Hematopoietic multipotent progenitor cell treated with erythropoietin and hydrocortisone succinate and interleukin-3 and kit ligand, for 8 days (in vitro differentiated cells): ENCODE measurements at regions not wholly inside any gene's neighbourhood (a gene's known extent, or its start where the extent isn't known, plus 50 kb on each side); places are given as distances from the start of the nearest gene placed in this dataset.
"Not testable (repeated sequence)": the region's sequence is repeated elsewhere in the genome, so short reads cannot be mapped to it uniquely, and the experiment has no call there.

Experiments
- DNase-seq: peaks from one replicate; pipeline ENCODE4 v3.0.0-alpha.2; 2015

DNA sequence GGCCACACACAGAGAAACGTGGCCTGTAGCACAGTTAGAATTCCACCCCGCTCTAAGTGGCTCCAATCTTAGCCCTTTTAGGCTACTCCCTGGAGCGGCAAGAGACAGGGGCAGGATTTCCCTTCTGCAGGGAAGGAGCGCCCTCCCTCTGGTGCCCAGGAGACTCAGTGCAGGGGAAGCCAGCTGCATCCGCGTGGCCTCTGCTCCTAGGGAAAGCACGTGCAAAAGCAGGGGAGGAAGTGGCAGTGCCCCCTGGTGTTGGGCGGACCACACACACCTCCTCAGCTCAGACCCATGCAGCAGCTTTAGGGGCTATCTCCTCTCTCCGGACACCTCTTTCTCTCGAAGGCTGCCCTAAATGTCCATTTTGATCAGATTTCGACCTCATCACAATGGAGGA, 50.0 kb downstream of the SPRING1 start:
- peak; percentile 55 for DNase-seq

- no peak for DNase-seq
Observed at GRCh38 chr12:116684891-116685290, 53.0 kb downstream of the SPRING1 start.

DNA sequence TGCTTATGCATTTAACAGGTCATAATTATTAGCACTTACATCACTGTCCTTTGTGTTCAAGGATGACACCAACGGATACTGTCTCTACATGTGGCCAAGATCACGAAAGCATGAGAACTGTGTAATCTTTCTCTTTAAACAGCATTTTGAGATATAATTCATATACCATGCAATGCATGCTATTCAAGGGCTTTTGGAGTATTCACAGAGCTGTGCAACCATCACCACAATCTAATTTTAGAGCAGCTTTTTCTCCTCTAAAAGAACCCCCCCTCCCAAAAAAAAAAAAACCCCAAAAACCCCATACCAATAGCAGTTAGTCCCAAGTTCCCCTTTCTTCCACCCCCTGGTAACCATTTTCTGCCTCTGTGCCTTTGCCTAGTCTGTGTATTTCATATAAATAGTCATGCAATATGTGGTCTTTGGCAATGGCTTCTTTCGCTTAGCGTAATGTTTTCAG, 60.6 kb downstream of the SPRING1 start:
- DNase-seq: no peak

DNA sequence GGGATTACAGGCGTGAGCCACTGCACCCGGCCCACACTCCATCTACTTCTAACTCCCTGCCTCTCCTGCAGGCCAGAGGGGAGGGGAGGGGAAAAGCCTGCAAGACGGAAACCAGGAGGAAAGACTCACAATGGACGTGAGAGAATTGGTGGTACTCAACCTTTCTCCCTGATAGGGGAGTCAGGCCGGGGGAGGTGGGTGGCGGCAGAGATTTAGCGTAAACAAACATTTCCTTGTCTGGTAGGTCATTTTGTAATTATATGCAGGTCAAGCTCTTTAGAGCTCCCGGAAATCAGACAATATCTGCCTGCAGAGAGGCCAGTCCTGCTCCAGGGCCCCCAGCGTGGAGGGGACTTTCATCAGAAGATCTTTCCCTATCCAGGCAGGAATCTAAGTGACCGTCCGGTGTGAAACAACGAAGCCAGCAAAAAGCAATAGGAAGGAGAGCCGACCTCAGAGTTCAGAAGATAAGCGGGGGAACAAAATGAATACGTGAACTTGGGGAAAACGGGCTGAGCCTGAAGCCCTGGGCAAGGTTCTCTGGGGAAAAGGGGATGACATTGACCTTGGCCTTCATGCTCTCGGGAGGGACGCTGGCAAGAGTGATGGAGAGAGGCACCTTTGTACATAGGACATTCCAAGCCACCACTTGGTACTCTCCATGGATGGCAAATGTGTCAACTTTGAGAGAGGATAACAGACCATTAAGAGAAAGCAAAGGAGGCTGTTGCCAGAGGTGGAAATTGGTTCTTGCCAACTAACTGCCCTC, 62.3 kb downstream of the SPRING1 start:
- no peak for DNase-seq

- DNase-seq: no peak
Observed at GRCh38 chr12:116674643-116675183, 63.2 kb downstream of the SPRING1 start.

DNA sequence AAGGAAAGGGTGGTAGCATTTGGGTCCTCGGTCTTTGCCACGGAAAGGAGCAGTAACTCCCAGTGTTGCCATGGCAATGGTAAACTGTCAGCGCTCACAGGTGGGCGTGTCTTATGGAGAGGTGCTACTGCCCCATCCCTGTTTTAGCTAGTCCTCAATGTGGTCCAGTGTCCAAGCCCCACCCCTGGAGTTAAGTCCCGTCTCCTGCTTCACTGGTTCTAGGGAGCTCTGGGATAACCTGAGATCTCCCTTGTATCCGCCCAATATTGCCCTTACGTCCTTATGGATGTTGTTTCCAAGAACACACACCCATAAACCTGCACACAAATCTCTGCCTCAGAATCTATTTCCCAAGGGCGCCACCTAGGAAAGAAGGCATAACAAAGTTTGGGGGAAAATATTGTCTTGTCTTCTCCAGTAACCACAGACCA, 64.2 kb downstream of the SPRING1 start:
- peak; percentile 16 for DNase-seq

DNA sequence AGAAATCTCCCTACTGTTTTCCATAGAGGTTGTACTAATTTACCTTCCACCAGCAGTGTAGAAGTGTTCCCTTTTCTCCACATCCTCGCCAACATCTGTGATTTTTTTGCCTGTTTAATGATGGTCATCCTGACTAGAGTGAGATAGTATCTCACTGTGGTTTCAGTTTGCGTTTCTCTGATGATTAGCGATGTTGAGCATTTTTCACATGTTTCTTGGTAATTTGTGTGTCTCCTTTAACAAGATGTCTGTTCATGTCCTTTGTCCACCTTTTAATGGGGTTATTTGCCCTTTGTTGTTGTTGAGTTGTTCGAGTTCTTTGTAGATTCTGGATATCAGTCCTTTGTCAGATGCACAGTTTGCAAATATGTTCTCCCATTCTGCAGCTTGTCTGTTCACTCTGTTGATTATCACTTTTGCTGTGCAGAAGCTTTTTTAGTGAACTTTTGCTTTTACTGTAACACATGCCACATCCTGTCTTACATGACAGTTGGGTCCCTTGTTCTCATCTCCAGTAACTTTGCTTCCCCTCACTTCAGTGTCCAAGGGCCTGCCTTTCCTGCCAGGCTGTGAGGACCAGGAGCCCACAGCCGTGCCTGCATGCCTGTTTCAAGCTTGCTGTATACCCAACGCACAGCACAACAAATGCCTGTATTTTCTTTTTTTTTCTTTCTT, 64.9 kb downstream of the SPRING1 start:
- DNase-seq: no peak

GRCh38 chr12:116672010-116672409, 65.9 kb downstream of the SPRING1 start:
- DNase-seq: no peak

DNA sequence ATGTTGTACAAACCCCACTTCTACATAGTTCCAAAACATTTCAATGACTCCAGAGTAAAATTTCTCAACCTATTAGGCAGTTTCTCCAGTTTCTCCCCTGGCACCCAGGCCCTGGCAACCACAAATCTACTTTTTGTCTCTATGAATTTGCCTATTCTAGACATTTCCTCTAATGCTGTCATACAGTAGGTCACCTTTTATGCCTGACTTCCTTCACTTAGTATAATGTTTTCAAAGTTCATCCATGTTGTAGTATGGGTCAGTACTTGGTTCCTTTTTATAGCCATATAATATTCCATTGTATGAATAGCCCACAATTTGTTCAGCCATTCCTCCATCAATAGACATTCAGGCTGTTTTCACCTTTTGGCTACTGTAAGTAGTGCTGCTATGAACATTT, 67.0 kb downstream of the SPRING1 start:
- DNase-seq: no peak

- DNase-seq: no peak
Observed at GRCh38 chr12:116667752-116668151, 70.1 kb downstream of the SPRING1 start.

- DNase-seq: not testable (repeated sequence)
Observed at GRCh38 chr12:116666829-116667228, 71.0 kb downstream of the SPRING1 start.

GRCh38 chr12:116666305-116666673, 71.6 kb downstream of the SPRING1 start:
- no peak for DNase-seq

DNA sequence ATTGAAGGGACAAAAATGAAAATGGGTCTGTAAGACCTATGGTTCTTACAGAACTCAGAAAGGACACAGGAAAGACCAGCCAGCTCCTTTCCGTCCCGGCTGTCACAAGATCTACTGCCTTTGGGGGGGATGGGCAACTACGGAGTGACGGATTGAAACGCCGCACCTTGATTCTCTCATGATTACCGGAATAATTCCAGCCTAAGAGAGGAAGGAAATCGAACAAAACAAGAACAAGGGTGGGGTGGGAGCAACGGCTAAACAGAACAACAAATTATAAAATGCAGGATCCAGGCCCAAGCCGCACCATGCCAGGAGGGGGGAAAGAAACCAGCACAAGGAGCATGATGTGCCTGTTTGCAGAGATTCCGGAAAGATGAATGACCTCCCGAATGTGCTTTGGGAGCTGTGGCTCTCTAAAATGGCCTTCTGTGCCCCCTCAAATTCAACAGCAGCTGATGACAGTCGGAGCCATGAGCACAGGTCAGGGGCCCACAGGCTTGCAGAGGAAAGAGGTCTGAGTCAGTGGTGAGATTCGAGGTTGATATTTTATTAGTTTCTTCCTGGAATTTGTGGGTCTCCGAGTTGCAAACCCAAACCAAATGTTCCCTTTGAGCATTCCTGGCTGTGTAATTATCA, 72.1 kb downstream of the SPRING1 start:
- DNase-seq: no peak

GRCh38 chr12:116664085-116664484, 73.8 kb downstream of the SPRING1 start:
- DNase-seq: no peak

DNA sequence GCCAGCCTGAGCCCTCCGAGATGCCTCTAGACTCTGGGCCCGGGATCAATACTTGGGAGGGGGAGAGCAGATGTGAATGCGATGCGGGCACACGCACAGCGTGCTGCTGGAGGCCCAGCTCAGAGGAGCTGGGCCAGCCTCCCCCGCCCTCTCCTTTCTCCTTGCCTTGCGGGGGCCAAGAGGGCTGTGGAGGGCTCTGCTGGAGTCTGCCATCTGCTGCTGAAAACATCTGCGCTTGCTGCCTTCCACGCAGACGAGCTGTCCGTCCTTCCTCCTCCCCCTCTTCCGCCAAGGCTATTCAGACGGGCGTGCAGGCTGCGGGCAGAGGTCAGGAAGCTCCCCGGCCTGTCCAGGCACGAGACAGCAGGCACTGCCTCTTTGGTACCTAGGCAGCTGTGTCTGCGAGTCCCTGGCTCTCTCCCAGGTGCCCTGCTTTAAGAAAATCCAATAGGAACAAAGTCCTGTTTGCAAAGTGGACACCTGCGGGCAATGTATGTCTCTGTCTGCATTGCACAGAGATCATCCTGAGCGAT, 75.2 kb downstream of the SPRING1 start:
- no peak for DNase-seq

DNA sequence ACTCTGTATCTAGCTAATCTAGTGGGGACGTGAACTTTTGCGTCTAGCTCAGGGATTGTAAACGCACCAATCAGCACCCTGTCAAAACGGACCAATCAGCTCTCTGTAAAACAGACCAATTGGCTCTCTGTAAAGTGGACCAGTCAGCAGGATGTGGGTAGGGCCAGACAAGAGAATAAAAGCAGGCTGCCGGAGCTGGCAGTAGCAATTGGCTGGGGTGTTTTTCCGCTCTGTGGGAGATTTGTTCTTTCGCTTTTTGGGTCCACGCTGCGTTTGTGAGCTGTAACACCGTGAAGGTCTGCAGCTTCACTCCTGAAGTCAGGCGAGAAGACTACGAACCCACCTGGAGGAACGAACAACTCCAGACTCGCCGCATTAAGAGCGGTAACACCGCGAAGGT, 76.5 kb downstream of the SPRING1 start:
- DNase-seq: no peak

GRCh38 chr12:116660740-116661139, 77.1 kb downstream of the SPRING1 start:
- not testable (repeated sequence) for DNase-seq

DNA sequence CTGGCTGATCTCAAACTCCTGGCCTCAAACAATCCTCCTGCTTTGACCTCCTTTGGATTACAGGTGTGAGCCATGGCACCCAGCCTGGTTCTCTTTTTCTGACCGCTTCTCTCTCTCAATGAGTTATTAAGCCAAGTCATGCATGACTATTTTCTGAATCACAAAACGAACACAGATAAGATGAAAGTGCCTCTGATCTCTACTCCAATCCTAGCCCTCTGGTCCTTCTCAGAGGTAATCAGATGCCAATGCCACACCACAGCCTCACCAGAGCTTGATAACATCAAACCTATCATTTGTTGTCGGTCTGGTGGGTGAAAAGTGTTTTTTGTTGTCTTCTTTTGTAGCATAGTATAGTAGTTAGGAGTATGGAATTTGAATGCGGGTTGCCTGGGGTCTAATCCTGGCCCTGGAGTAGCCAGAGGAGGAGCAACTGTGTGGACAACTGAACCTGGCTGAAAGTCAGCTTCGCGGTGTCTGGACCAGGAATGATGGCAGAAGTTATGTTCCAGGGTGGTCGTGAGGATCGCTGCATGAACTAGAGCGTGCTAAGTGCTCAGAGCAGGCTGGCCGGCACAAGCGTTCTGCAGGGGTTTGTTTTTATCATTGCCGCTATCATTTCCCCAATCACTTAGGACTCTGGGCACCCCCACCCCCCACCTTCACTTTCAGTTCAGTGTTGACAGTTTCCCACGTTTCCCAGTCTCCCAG, 77.9 kb downstream of the SPRING1 start:
- no peak for DNase-seq

DNA sequence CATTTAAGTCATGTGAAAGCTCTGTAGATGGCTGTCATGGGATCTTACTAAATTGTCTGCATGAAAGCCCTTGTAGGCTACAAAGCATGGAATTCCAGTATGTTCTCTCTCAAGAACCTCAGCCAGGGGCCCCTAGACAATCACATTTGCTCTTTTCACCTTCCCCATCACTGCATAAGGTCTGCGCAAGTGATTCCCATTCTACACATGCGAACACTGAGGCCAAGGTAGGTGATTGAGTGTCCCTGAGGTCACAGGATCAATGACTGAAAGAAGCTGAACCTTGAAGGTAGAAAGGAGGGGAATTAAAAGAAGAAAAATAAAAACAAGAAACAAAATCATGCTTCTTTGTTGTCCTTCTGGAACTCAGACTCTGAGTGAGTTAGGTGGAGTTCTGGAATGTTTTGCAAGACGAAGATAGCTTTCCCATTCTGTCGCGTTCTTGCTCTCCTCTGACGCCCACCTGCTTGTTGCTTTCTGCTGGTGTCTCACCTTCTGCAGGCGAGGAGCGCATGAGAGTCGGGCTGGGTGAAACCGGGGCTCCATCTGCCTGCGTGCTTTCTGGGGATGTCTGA, 79.9 kb downstream of the SPRING1 start:
- DNase-seq: no peak

DNA sequence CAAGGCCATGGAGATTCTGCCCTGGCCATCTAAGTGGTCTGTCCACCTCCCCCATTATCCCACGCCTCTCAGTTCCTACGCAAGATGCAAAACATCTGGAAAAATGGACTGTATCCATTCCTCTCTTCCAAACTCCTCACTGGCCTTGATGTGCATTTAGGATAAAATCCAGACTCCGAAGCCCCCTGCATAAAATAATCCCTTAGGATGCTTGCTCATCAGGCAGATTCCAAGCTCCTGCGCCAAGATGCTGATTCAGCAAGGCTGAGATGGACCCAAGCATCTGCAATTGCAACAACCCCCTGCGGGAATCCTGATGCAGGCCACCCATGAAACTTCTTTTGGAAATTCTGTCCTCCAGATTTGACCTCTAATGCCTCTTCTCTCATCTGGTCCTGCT, 81.6 kb downstream of the SPRING1 start:
- DNase-seq: no peak

DNA sequence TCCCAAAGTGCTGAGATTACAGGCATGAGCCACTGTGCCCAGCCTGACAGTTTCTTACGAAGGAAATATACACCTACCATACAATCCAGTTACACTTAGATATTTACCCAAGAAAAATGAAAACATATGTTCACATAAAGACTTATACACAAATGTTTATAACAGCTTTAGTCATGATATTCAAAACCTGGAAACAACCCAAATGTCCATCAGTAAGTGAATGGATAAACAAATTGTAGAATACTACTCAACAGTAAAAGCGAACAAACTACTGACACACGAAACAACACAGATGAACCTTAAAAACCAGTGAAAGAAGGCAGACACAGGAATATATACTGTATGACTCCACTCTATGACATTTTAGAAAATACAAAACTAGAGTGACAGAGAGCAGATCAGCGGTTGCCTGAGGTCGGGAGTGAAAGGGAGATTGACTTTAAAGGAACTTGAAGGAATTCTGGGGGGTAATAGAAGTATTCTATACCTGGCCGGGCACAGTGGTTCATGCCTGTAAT, 83.6 kb downstream of the SPRING1 start:
- no peak for DNase-seq

GRCh38 chr12:116651089-116651488, 86.8 kb downstream of the SPRING1 start:
- no peak for DNase-seq
